Peyer's patch (tissue), 4 donors: ENCODE measurements at regions not wholly inside any gene's neighbourhood (a gene's known extent, or its start where the extent isn't known, plus 50 kb on each side); places are given as distances from the start of the nearest gene placed in this dataset.
"Not testable (repeated sequence)": the region's sequence is repeated elsewhere in the genome, so short reads cannot be mapped to it uniquely, and the experiment has no call there.

ENCODE experiments used
- DNase-seq, 3 donors: peaks; one replicate each; pipeline ENCODE4 v3.0.0-alpha.2; 2017 to 2019
- H3K27ac ChIP-seq, 4 donors: fragments of 200-600 bp; sonication (generic); one replicate each; pipeline ENCODE4 v1.5.1; 2016 to 2019
- H3K27me3 ChIP-seq, 2 donors: fragments of 200-600 bp; sonication (generic); one replicate each; pipeline ENCODE4 v1.5.1; 2019
- H3K36me3 ChIP-seq, 3 donors: fragments of 200-600 bp; sonication (generic); one replicate each; pipeline ENCODE4 v1.5.1; 2016 to 2019
- H3K4me1 ChIP-seq, 4 donors: fragments of 200-600 bp; sonication (generic); one replicate each; pipeline ENCODE4 v1.5.1; 2016 to 2019
- H3K4me3 ChIP-seq, 4 donors: fragments of 200-600 bp; sonication (generic); 1 replicate in 3 of 4; 2 replicates in 1 of 4; pipeline ENCODE4 v1.5.1; 2016 to 2019; ENCODE audit warnings: mild to moderate bottlenecking in 1 of 4
- H3K9me3 ChIP-seq, 4 donors: fragments of 200-600 bp; sonication (generic); one replicate each; pipeline ENCODE4 v1.5.1; 2016 to 2019; ENCODE audit warnings: mild to moderate bottlenecking in 1 of 4
- CTCF ChIP-seq, 6 experiments: fragments of 450-650 bp in 4 of 6; fragments of 200-600 bp in 2 of 6; sonication (generic) in 1 of 6; IDR thresholded peaks; one replicate each; pipeline ENCODE4 v1.5.1; 2017 to 2019; ENCODE audit warnings: antibody characterized with exemption in 6 of 6, mild to moderate bottlenecking in 3 of 6, moderate library complexity in 1 of 6
- POLR2A ChIP-seq, 2 donors: fragments of 450-650 bp; IDR thresholded peaks; one replicate each; pipeline ENCODE4 v1.5.1; 2017; ENCODE audit warnings: antibody characterized with exemption in 2 of 2, mild to moderate bottlenecking in 2 of 2, moderate library complexity in 2 of 2

GRCh38 chr21:9006553-9007323 lies 1514.6 kb upstream of the TPTE start:
- not testable (repeated sequence) for H3K27ac ChIP-seq, H3K4me3 ChIP-seq, DNase-seq, H3K4me1 ChIP-seq, H3K27me3 ChIP-seq, H3K36me3 ChIP-seq
- H3K9me3 ChIP-seq = peaks cover 0 to 11% (median 0%) of the 10 kb centered on the region in 4 donors

DNA sequence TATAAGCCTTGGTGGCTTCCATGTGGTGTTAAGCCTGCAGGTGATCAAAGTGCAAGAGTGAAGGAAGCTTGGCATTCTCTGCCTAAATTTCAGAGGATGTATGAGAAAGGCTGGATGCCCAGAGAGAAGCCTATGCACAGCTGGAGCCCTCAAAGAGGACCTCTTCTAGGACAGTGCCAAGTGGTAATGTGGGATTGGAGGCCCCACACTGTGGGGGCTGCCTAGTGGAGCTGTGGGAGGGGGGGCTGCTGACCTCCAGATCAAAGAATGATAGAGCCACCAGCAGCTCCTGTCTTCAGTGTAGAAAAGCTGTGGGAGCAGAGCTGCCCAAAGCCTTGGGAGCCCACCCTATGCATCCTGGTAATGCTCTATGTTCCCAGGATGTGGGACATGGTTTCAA lies 1512.7 kb upstream of the TPTE start:
- TF ChIP-seq POLR2A (IDR thresholded peaks at IDR 0.05) = no peak
- TF ChIP-seq CTCF (IDR thresholded peaks at IDR 0.05) = no peak

DNA sequence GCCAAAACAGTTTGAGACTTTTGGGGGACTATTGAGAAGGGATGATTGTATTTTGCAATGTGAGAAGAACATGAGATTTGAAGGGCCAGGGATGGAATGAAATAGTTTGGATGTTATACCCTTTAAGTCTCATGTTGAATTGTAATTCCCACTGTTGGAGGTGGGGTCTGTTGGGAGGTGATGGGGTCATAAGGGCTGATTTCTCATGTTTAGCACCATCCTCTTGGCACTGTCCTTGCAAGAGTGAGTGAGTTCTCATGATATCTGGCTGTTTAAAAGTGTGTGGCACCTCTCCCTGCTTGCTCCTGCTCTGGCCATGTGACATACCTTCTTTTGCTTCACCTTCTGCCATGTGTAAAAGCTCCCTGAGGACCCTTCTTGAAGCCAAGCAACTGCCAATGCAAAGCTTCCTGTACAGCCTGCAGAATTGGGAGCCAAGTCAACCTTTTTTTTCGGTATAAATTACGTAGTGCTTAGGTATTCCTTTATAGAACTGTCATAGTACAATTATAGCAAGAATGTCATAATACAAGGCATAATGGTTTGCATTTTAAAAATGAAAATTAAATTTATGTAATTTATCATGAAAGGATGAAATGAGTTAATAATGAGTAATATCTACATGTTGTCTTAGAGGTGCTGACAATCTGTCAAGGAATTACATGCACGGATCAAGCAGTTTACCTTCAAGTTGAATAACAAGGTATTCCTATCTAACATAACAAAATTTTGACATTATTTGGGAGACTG lies 1511.9 kb upstream of the TPTE start:
- not testable (repeated sequence) for H3K4me3 ChIP-seq, H3K27ac ChIP-seq, DNase-seq, H3K4me1 ChIP-seq, H3K36me3 ChIP-seq, H3K27me3 ChIP-seq
- peaks cover 0 to 11% (median 0%) of the 10 kb centered on the region in 4 donors for H3K9me3 ChIP-seq

More for the DNA sequence above, 1512.7 kb upstream of the TPTE start:
- Histone ChIP-seq H3K9me3 (peaks cover 0 to 11% (median 0%) of the 10 kb centered on the region in 4 donors), H3K36me3 (no peaks in the 10 kb centered on the region), H3K4me1 (no peaks in the 10 kb centered on the region), H3K27ac (no peak overlapping the region), H3K4me3 (no peak overlapping the region), H3K27me3 (peaks cover 0 to 4% of the 10 kb centered on the region in 2 donors)
- no peak for DNase-seq

DNA sequence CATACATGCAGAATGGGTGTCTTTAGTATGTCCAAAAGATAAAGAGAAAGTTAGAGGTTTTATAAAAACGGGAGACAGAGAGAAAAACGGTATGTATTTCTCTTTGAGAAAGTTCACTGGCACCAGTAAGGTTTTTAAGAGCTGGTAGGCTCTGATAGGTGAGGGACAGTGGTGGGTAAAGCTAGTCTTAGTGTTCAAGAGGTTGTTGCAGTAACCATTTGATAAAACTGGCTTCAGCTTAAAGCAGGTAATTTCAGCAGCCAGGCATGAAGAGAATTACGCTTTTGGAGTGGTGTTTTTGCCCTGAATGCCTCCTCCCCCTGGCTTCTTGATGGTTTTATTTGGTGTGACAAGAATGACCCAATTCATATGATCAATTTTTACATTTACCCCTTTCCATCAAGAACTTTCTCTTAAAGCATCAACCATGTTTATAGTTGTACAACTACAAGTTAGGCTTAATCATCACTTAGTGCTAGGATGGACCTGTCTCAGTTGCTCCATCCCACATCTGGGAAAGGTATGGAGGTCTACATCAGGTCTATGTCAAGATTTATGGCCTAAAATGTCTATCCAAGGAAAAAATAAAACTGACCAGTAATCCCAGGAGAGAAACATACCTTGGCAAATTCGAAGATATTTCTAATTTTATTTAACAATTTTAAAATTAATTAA lies 1511.1 kb upstream of the TPTE start:
- H3K4me3 ChIP-seq, H3K27me3 ChIP-seq, H3K36me3 ChIP-seq, H3K4me1 ChIP-seq, DNase-seq, H3K27ac ChIP-seq: not testable (repeated sequence)
- peaks cover 0 to 11% (median 0%) of the 10 kb centered on the region in 4 donors for H3K9me3 ChIP-seq

- H3K4me1 ChIP-seq, H3K27me3 ChIP-seq, H3K36me3 ChIP-seq, DNase-seq, H3K27ac ChIP-seq, H3K4me3 ChIP-seq: not testable (repeated sequence)
- H3K9me3 ChIP-seq = peaks cover 0 to 15% (median 0%) of the 10 kb centered on the region in 4 donors
Measured at GRCh38 chr21:9010936-9011890, 1510.2 kb upstream of the TPTE start.

- not testable (repeated sequence) for H3K36me3 ChIP-seq, H3K27ac ChIP-seq, DNase-seq, H3K4me3 ChIP-seq, H3K27me3 ChIP-seq, H3K4me1 ChIP-seq
- peaks cover 0 to 15% (median 0%) of the 10 kb centered on the region in 4 donors for H3K9me3 ChIP-seq
Measured at GRCh38 chr21:9011916-9012315, 1509.5 kb upstream of the TPTE start.

DNA sequence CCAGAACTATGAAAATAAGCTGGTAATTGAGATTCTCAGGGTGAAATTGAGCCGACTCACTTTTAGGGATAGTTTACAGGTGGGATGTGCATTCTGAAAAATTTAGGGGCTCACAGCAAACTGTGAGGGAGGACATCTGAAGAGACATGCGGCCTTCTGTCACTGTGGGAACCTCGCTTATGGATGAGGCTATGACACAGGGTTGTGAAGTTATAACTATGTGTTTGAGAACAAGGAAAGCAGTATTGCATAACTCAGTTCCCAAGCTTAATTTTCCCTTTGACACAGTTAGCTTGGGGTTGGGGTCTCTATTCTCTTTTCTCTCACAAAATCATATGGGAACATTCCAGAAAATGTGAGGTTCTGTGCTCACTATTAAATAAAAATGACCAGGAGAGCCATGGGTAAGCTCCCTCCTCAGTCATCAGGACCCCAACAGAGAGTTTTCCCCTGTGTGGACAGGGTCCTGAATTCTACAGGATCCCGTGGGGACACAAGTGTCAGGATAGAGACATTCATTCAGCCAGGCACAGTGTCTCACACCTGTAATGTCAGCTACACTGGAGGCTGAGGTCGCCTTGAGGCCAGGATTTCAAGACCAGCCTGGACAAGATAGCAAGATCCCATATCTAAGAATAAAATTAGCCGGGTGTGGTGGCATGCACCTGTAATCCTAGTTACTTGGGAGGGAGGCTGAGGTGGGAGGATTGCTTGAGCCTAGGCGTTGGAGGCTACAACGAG lies 1507.7 kb upstream of the TPTE start:
- not testable (repeated sequence) for DNase-seq
- H3K9me3 ChIP-seq = peaks cover 0 to 11% (median 0%) of the 10 kb centered on the region in 4 donors

GRCh38 chr21:9014243-9014734 lies 1507.1 kb upstream of the TPTE start:
- H3K27me3 ChIP-seq, H3K4me3 ChIP-seq, DNase-seq, H3K27ac ChIP-seq, H3K4me1 ChIP-seq, H3K9me3 ChIP-seq, H3K36me3 ChIP-seq: not testable (repeated sequence)

More for the DNA sequence above, 1507.7 kb upstream of the TPTE start:
- H3K4me3 ChIP-seq, H3K27ac ChIP-seq, H3K27me3 ChIP-seq, H3K4me1 ChIP-seq, H3K36me3 ChIP-seq: not testable (repeated sequence)

DNA sequence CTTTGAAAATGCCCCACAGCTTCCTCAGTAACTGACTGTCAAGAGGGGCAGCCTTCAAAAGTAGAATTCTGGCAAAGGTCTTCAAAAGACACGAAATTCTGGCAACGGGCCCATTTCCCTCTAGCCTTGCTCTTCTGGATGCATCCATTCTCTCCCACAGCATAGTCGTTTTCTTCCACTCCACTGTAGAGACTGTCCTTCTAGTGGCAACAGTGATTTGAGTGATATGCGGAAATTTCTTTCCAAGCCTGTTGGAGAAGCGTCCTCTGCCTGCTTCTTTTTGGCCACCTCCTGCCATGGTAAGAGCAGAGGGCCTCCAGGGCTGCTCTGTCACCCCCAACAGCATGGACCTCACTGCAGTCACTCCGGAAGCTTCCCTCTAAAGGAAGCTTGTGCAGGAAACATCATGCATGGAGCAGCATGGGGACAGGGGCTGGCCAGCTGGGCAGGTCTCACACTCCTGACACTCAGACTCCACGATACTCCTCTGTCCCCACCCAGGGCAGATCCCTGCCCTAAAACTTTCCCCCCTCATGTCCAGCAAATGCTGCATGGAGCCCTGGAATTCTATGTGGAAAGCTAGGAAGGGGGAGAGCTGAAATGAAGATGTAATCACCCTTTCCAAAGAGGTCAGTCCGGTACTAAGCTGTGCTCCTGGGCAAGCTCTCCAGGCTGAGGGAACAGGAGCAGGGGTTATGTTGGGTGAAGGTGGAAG lies 1505.7 kb upstream of the TPTE start:
- not testable (repeated sequence) for H3K27ac ChIP-seq, H3K27me3 ChIP-seq, H3K4me1 ChIP-seq, H3K36me3 ChIP-seq, DNase-seq, H3K9me3 ChIP-seq, H3K4me3 ChIP-seq

GRCh38 chr21:9017206-9017605 lies 1504.2 kb upstream of the TPTE start:
- not testable (repeated sequence) for H3K4me3 ChIP-seq, H3K9me3 ChIP-seq, H3K27ac ChIP-seq, H3K27me3 ChIP-seq, H3K4me1 ChIP-seq, H3K36me3 ChIP-seq, DNase-seq

GRCh38 chr21:9018731-9019253 lies 1502.6 kb upstream of the TPTE start:
- not testable (repeated sequence) for H3K27me3 ChIP-seq, H3K4me1 ChIP-seq, H3K4me3 ChIP-seq, H3K36me3 ChIP-seq, H3K9me3 ChIP-seq, DNase-seq, H3K27ac ChIP-seq
